Midbrain (tissue), 1 donor: ENCODE measurements at regions not wholly inside any gene's neighbourhood (a gene's known extent, or its start where the extent isn't known, plus 50 kb on each side); places are given as distances from the start of the nearest gene placed in this dataset.

Experiments
- DNase-seq: peaks from one replicate; lab custom pipeline; 2025; lab: John Stamatoyannopoulos, UW

- peak; percentile 5 for DNase-seq
Observed at GRCh38 chr6:163661272-163661671, 246.8 kb downstream of the QKI start.

- no peak for DNase-seq
Observed at GRCh38 chr6:163659803-163660202, 245.3 kb downstream of the QKI start.

- DNase-seq: no peak
Observed at GRCh38 chr6:163655217-163656121, 241.0 kb downstream of the QKI start.

GRCh38 chr6:163651915-163652668, 237.6 kb downstream of the QKI start:
- no peak for DNase-seq

- no peak for DNase-seq
Observed at GRCh38 chr6:163651426-163651825, 236.9 kb downstream of the QKI start.

- no peak for DNase-seq
Observed at GRCh38 chr6:163648868-163649267, 234.3 kb downstream of the QKI start.

- no peak for DNase-seq
Observed at GRCh38 chr6:163647624-163648023, 233.1 kb downstream of the QKI start.

- no peak for DNase-seq
Observed at GRCh38 chr6:163646866-163647265, 232.3 kb downstream of the QKI start.

GRCh38 chr6:163646133-163646532, 231.6 kb downstream of the QKI start:
- DNase-seq: no peak

GRCh38 chr6:163645560-163645959, 231.0 kb downstream of the QKI start:
- no peak for DNase-seq

- DNase-seq: no peak
Observed at GRCh38 chr6:163643866-163644265, 229.3 kb downstream of the QKI start.

GRCh38 chr6:163641706-163642105, 227.2 kb downstream of the QKI start:
- no peak for DNase-seq

- DNase-seq: no peak
Observed at GRCh38 chr6:163640641-163641040, 226.1 kb downstream of the QKI start.

- DNase-seq: no peak
Observed at GRCh38 chr6:163637524-163637923, 223.0 kb downstream of the QKI start.

GRCh38 chr6:163635731-163636364, 221.3 kb downstream of the QKI start:
- no peak for DNase-seq

GRCh38 chr6:163635315-163635714, 220.8 kb downstream of the QKI start:
- DNase-seq: no peak

GRCh38 chr6:163634211-163635171, 220.0 kb downstream of the QKI start:
- no peak for DNase-seq

- no peak for DNase-seq
Observed at GRCh38 chr6:163630991-163631390, 216.5 kb downstream of the QKI start.

- no peak for DNase-seq
Observed at GRCh38 chr6:163630572-163630971, 216.1 kb downstream of the QKI start.

GRCh38 chr6:163630096-163630495, 215.6 kb downstream of the QKI start:
- no peak for DNase-seq
